GM19239 (cell line): ENCODE measurements at regions not wholly inside any gene's neighbourhood (a gene's known extent, or its start where the extent isn't known, plus 50 kb on each side); places are given as distances from the start of the nearest gene placed in this dataset.
"Not testable (repeated sequence)": the region's sequence is repeated elsewhere in the genome, so short reads cannot be mapped to it uniquely, and the experiment has no call there.

Experiments used
- DNase-seq: peaks from one replicate; pipeline ENCODE4 v3.0.0; 2011; ENCODE audit warnings: low spot score; ENCODE audit not compliant: insufficient read length
- FAIRE-seq: peaks from 2 replicates; lab custom pipeline; 2011; peaks lifted over from hg19 to GRCh38; lab: Jason Lieb, UNC

- FAIRE-seq (no peak), DNase-seq (no peak)
Measured at GRCh38 chr21:14903172-14903865, 161.5 kb downstream of the NRIP1 start.

- FAIRE-seq (no peak), DNase-seq (no peak)
Measured at GRCh38 chr21:14901482-14901958, 163.3 kb downstream of the NRIP1 start.

GRCh38 chr21:14900611-14901010 is 164.2 kb downstream of the NRIP1 start:
- FAIRE-seq = no peak
- DNase-seq = no peak

GRCh38 chr21:14900058-14900457 is 164.7 kb downstream of the NRIP1 start:
- DNase-seq (no peak), FAIRE-seq (no peak)

DNA sequence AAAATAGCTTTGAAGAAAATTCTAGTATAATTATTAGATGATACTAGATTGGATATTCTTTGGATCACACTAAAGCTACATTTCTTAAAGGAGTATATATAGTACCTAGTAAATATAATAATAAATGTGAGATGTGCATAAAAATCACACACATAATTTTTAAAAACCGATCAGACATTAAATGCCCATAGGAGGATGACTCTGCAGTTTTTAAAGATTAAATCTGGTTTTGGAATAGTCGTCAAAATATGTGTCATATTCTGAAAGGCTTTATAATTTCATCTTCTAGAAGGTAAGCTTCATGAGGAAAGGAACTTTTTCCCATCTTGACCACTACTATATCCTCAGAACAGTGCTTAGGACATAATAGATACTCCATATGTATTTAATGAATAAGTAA is 169.0 kb downstream of the NRIP1 start:
- DNase-seq (no peak), FAIRE-seq (no peak)

DNA sequence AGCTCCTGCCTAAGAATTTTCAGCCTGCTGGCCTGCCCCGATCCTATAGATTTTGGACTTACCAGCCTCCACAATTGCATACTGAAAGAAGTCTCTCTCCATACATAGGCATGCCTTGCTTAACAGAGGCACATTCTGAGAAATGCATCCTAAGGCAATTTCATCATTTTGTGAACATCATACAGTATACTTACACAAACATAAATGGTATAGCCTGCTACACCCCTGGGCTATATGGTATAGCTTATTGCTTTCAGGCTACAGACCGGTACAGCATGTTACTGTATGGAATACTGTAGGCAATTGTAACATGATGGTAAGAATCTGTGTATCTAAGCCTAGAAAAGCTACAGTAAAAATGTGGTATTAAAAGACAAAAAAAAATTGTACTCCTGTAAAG is 174.7 kb downstream of the NRIP1 start:
- FAIRE-seq (no peak), DNase-seq (no peak)

- DNase-seq = no peak
- no peak for FAIRE-seq
Measured at GRCh38 chr21:14889080-14889810, 175.6 kb downstream of the NRIP1 start.

DNA sequence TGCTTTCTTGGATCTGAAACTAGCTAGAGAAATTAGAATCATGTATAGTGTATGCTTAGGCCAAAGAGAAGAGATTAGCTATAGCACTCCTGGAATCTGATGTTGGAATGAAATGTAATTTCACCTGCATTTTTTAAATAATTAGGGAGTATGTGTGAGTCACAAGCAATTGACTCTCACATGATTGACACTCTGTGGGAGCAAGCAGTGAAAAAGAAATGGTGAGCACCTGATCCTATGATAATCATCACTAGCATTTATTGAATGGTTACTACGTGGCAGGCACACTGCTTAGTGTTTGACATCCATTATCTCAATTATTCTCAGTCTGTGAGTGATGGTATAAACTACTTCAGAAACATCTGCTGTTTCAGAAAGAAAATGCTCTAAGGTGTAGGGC is 176.6 kb downstream of the NRIP1 start:
- FAIRE-seq (no peak), DNase-seq (no peak)

DNA sequence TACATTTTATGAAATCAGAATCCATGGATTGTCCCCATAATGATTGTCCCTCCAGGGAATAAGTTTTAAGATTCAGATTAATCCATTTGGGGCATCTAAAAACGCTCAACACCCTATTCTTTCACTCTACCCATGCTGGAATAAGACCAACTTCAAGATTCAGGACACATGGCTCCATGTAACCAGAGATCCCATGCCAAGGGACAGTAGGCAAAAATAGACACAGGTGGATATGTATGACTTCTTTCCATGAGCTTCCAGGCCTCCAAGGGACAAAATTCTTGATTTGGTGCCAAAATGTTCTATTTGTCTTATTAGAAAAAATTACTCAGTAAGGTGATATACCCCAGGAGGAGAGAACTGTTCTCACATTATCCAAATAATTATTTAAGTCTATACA is 178.8 kb downstream of the NRIP1 start:
- DNase-seq (no peak), FAIRE-seq (no peak)

- DNase-seq (no peak), FAIRE-seq (no peak)
Measured at GRCh38 chr21:14883351-14883750, 181.4 kb downstream of the NRIP1 start.

GRCh38 chr21:14882545-14882944 is 182.3 kb downstream of the NRIP1 start:
- FAIRE-seq, DNase-seq: not testable (repeated sequence)

DNA sequence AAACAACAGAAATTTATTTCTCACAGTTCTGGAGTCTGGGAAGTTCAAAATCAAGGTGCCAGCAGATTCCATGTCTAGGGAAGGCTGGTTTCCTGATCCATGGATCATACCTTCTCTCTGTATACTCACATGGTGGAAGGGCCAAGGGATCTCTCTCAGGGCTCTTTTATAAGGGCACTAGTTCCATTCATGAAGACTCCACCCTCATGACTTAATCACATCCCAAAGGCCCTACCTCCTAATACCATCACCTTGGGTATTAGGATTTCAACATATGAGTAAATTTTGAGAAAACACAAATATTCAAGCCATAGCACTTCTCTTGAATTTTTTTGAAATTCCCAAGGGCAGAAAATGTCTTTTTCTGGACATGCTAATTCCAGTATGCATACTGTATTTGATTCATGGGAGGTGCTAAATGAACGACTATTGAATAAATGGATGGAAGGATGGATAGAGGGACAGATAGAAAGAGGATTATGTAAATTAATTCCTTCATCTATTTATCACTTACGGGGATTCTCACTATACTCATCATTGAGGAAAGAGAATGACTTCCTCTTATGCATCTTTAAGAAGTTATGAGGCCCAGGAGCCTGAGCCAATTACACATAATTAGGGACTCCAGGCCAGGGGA is 182.8 kb downstream of the NRIP1 start:
- no peak for DNase-seq
- FAIRE-seq = no peak

- no peak for DNase-seq
- no peak for FAIRE-seq
Measured at GRCh38 chr21:14880922-14881321, 183.9 kb downstream of the NRIP1 start.

DNA sequence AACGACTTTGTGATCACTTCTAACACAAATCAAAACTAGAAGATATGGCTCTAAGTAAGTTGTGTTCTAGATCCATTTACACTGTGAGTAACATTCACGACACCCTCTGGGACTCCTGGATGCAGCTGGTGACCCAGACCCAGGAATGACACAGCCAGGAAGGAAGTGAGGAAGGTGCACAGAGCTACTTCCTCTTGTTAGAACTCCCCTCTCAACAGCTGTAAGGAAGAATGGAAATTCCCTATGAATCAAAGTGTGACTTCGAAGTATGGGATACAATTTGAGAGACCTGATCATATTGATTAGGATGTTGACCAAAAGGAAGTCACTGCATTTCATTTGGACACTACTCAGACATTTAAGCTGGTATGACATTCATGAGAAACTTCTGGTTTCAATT is 185.3 kb downstream of the NRIP1 start:
- FAIRE-seq = no peak

DNA sequence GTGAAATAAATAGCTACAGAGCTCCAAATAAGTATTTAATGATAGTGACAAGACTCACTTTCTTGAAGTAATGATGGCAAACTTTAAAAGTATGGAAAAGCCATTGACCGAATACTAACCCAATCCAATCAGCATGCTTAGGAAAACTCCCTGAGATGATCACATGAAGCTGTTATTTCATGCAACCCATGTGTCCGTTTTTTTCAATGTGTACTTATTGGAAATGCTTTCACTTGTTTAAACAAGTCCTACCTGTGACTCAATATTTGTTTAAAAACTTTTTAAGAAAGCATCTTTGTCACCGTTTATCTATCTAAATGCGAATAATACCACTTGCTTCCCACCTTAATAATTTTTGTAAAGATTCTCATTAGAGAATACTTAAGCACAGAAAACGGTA is 185.8 kb downstream of the NRIP1 start:
- DNase-seq (no peak), FAIRE-seq (no peak)

More for the DNA sequence above, 185.3 kb downstream of the NRIP1 start:
- DNase-seq = no peak

DNA sequence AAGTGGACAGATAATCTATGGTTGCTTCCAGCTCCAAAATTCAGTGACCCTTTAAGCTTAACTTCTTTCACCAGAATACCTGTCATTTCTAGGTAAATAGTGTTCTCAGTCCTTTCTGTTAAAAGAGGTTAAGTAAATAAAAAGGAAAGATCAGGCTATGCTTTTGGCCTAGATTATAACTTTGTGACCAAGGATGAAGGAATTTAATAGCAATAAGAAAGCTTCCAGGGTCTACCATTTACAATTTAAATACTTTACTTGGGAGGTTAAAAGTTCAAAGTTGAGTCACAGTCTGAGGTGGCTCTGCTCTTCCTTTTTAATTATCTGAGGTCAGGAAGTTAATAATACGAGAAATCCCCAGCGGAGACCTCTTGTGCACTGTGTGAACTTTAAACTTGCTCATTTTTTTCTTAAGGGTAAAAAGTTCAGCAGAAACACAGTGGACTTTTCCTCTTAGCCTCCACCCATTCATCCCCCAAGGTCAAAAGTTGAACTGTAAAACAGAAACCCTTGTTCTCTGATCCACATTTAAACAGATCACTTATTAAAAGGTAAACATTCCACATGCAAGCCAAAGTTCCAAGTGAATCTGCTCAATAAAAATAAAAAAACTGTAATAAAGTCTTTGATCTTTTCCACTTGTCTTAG is 187.1 kb downstream of the NRIP1 start:
- FAIRE-seq (no peak), DNase-seq (no peak)

DNA sequence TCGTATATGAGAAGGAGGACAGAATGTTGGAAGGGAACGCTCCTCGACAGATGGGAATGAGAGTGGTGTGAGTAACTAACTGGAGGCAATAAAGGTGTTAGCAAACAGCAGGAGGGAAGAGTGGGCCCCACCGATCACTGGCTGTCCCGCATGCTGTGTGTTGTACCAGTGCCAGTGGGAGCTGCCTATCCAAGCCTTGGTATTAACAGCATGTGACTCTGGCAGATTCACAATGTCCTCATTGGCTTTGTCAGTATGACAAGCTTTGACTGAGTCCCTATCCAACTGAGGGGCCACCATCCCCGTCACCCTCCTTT is 188.3 kb downstream of the NRIP1 start:
- no peak for FAIRE-seq

GRCh38 chr21:14875704-14876523 is 188.9 kb downstream of the NRIP1 start:
- no peak for FAIRE-seq

More for the DNA sequence above, 188.3 kb downstream of the NRIP1 start:
- no peak for DNase-seq

GRCh38 chr21:14875186-14875585 is 189.6 kb downstream of the NRIP1 start:
- no peak for DNase-seq
- no peak for FAIRE-seq

More at GRCh38 chr21:14875704-14876523, 188.9 kb downstream of the NRIP1 start:
- DNase-seq = no peak

- DNase-seq (no peak), FAIRE-seq (no peak)
Measured at GRCh38 chr21:14874379-14874778, 190.4 kb downstream of the NRIP1 start.
